Gastrocnemius medialis (tissue), 4 donors: ENCODE measurements at regions not wholly inside any gene's neighbourhood (a gene's known extent, or its start where the extent isn't known, plus 50 kb on each side); places are given as distances from the start of the nearest gene placed in this dataset.

Experiments
- CTCF ChIP-seq, 5 experiments: fragments of 450-650 bp in 3 of 5; fragments of 200-600 bp in 2 of 5; sonication (generic) in 2 of 5; IDR thresholded peaks in 4 of 5; conservative IDR thresholded peaks in 1 of 5; 1 replicate in 4 of 5; 2 replicates in 1 of 5; pipeline ENCODE4 v1.5.1; 2016 to 2019; ENCODE audit warnings: antibody characterized with exemption in 5 of 5, mild to moderate bottlenecking in 3 of 5, moderate library complexity in 3 of 5
- POLR2A ChIP-seq, 2 donors: fragments of 450-650 bp; IDR thresholded peaks; one replicate each; pipeline ENCODE4 v1.6.1; 2017; ENCODE audit warnings: antibody characterized with exemption in 2 of 2, mild to moderate bottlenecking in 2 of 2, moderate library complexity in 2 of 2

GRCh38 chr5:173781432-173781815, 106.7 kb upstream of the CPEB4 start:
- no peak for TF ChIP-seq CTCF (IDR thresholded peaks at IDR 0.05 in 4 of 5, conservative IDR thresholded peaks at IDR 0.05 in 1 of 5)
- no peak for TF ChIP-seq POLR2A (IDR thresholded peaks at IDR 0.05)
